OCI-LY1 (cell line): ENCODE measurements at regions not wholly inside any gene's neighbourhood (a gene's known extent, or its start where the extent isn't known, plus 50 kb on each side); places are given as distances from the start of the nearest gene placed in this dataset.

Experiments
- EZH2 ChIP-seq: fragments of 200-600 bp; sonication (generic), shearing (Covaris generic); IDR thresholded peaks from 2 replicates; pipeline ENCODE4 v1.8.0; 2017; ENCODE audit warnings: borderline replicate concordance, mixed run types, mild to moderate bottlenecking, antibody characterized with exemption, low read length, moderate library complexity, mixed read lengths
- TF ChIP-seq, protein P1 (sequence below): fragments of 200-600 bp; sonication (generic), shearing (Covaris generic); IDR thresholded peaks from 2 replicates; pipeline ENCODE4 v1.5.1; 2017; ENCODE audit warnings: mild to moderate bottlenecking, antibody characterized with exemption, low read length, moderate library complexity, mixed read lengths

- TF ChIP-seq, protein P1, sequence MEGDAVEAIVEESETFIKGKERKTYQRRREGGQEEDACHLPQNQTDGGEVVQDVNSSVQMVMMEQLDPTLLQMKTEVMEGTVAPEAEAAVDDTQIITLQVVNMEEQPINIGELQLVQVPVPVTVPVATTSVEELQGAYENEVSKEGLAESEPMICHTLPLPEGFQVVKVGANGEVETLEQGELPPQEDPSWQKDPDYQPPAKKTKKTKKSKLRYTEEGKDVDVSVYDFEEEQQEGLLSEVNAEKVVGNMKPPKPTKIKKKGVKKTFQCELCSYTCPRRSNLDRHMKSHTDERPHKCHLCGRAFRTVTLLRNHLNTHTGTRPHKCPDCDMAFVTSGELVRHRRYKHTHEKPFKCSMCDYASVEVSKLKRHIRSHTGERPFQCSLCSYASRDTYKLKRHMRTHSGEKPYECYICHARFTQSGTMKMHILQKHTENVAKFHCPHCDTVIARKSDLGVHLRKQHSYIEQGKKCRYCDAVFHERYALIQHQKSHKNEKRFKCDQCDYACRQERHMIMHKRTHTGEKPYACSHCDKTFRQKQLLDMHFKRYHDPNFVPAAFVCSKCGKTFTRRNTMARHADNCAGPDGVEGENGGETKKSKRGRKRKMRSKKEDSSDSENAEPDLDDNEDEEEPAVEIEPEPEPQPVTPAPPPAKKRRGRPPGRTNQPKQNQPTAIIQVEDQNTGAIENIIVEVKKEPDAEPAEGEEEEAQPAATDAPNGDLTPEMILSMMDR: no peak
- TF ChIP-seq EZH2: no peak
Observed at GRCh38 chr14:98904677-98905076, 367.3 kb downstream of the BCL11B start.
